ENCODE measurements at regions not wholly inside any gene's neighbourhood (a gene's known extent, or its start where the extent isn't known, plus 50 kb on each side); places are given as distances from the start of the nearest gene placed in this dataset.
"Not testable (repeated sequence)": the region's sequence is repeated elsewhere in the genome, so short reads cannot be mapped to it uniquely, and the experiment has no call there.

DNA sequence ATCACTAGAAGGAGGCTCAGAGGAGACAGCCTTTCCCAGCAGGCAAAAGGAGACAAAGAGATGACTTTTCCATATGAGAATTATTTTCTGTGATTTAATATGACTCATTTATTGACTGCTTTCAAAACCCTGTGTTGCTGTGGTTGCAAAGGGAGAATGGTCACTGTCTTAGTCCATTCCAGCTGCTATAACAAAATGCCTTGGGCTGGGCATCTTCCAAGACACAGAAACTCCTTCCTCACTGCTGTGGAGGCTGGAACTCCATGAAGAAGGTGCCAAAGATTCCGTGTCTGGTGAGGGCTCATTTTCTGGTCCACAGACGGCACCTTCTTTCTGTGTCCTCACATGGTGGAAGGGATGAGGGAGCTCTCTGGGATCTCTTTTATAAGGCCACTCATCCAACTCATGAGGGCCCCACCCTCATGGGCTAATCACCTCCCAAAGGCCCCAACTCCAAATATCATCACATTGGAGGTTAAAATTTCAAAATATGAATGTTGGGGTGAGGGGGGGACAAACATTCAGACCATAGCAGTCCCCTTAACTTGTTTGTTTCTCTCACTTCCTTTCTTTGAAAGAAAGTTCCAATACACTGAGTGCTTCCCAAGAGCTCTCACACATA is 252.1 kb upstream of the RAB4A start:
- DNase-seq: no peak

DNA sequence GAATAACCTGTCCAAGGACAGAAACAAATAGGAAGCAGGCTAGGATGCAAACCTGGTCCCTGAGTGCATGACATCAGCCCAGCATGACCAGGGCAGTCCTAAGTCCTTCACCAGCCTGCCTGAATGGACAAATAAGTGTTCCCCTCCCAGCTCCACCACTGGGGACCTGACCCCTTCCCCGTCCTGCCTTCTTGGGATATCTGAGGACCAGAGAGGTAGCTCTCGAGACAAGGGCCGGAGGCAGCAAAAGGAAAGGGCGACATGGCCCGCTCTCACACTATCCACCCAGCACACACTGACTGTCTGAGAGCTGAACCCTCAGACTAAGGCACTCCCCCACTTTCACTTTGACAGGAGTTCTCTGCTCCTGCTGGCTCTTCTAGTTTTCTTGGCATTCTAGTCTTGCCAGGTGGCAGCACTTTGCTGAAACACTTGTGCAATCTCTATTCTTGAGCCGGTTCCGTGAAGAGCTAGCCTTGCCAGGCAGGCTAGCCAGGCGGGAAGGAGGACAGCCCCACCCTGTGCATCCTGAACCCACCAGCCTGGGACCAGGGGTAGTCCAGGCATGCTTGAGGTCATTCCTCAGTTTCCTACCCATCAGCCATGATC is 251.1 kb upstream of the RAB4A start:
- no peak for DNase-seq

DNA sequence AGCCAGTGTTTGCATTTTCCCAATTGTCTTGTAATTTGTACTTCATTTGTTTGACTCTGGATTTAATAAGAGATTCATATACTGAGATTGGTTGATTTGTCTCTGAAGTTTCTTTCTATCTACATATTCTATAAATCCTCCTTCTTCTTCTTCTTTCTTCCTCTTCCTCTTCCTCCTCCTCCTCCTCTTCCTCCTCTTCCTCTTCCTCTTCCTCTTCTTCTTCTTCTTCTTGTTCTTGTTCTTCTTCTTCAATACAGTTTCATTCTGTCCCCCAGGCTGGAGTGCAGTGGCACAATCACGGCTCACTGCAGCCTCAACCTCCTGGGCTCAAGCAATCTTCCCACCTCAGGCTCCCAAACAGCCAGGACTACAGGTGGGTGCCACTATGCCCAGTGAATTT is 249.9 kb upstream of the RAB4A start:
- DNase-seq: not testable (repeated sequence)

DNA sequence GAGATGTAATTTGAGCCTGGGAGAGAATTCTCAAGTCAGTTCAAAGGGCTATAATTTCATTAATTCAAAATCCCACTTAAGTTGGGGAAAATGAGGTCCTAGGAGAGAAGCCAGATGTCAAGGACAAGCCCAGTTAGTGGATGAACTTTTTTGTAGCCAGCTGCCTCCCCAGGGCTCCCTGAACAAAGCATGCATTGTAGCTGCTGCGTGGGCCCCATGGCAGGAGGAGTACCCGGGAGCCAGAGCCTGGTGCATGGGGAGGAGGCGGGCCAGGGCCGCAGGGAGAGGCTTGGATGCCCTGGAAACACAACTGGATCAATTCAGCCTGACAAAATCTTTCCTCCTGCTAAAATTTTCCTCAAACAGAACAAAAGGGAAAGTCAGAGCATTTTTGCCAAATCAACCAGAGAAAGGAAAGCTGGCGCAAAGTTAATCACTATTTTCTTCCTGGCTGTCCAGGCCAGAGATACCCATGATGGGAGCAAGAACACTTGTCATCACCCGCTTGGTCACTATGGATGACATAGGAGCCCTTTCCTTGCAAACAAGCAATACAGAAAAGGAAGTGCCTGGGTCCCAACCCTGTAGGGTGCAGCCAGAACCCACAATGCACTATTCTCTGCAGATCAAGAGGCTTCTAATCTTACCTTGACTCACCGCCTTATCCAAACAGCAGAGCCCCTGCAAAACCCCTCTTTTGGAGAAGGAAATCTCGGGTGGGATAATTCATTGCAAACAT is 248.1 kb upstream of the RAB4A start:
- DNase-seq: no peak

DNA sequence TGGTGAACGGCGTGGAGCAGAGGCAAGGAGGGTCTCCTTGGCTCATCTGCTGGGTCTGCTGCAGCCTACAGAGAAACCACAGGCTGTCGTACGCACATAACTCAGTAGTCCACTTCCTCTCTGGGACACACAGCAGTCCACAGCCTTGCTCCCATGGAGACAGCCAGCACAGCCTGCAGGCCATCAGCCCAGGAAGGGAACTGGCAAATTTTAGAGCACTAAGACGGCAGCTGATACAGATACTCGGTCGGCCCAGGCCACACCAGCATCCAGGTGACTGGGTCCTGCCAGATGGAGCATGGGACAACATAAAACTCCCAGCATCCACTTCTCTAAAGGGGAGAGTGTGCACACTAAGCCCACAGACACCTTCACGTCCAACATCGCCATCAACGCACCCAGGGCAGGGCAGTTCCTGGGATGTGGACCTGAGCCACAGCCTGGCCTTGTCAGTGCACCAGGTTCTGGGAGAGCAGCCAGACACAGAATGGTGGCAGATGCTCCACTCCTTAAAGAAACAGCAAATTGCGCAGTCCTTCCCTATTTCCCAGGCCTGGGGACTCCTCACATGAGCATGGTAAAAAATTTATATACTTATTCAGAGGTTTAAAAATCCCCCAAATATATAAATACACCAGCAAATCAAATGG is 247.1 kb upstream of the RAB4A start:
- no peak for DNase-seq

DNA sequence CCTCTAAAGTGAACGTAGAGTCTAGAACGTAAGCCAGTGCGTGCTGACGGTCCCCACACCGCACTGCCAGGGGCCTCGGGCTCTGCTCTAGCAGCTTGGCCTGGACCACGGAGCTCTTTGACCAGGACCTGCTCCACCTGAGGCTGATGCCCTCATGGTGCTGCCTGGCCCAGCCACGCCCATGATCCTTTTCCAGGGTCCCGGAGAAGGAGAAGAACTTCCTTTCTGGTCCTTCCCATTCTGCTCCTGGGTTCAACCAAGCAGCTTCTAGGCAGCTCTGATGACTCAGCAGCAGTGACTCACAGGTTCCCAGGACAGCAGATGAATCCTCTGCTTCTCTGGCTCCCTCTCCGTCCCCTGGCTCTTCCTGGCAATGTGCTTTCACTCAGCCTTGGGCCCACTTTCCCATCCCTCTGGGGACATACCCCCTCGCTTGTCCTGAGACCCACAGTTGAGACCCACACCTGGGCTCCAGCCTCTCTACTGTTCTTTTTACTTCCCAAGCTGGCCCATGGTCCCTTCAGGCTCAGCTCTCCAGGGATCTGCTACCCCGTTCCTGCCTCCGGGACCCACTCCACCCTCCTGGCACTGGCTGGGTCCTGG is 246.3 kb upstream of the RAB4A start:
- no peak for DNase-seq

DNA sequence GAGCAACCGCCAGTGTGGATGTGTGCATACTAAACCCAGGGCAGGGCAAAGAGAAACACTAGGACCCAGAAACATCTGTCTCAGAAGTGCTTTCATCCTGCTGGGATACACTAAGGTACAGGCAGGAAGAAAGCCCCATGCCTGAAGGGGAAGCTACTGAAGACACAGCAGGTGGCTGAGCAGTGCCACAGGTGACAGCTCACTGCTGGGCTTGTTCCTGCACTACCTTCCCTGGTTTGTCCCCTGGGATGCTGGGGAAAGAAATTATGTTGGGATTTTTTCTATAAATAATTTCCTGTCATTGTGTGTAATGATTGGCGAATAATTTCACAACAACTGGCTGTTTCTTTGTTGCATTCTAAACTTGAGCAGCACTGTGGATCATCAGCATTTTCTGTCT is 245.3 kb upstream of the RAB4A start:
- no peak for DNase-seq

DNA sequence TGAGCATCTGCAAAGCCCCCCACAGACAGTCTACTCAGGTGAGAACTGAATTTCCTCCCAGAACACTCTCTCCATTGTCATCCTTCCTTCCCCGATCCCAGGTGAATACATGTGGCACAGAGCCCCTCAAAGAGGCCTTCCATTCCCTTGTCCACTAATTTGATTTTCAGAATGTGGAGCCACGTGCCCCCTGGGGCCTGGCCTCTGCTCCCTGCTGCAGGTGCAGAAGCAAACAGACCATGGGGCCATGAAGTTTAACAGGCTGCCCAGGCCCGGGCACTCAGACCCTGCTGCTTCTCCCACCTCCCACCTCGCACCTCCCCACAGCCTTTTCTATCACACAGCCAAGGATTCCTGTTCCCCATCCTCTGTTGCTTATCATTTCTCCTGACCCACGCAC is 243.8 kb upstream of the RAB4A start:
- no peak for DNase-seq

DNA sequence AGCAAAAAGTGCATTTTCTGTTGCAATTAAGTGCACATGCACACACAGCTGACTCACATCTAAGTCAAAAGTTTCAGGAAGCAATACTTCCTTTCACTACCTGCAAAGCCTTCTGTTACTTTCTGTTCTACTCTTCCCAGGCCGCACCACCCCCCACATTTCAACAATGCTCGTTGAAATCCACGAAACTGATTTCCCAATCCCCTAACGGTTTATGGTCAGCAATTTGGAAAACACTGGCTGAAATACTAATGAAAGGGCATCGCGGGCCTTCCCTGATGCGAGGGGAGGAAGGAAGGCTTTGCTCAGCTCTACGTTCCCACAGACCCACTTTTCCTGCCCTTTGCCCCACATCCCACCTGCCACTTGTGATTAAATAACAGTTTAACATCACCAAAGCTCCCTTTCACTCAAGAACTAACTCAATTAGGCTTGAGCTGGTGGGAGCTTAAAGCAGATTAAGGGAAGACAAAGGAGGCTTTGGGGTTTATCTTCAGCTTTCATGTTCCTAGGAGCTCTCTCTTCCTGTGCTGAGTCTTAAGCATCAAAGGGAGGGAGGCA is 243.2 kb upstream of the RAB4A start:
- no peak for DNase-seq

DNA sequence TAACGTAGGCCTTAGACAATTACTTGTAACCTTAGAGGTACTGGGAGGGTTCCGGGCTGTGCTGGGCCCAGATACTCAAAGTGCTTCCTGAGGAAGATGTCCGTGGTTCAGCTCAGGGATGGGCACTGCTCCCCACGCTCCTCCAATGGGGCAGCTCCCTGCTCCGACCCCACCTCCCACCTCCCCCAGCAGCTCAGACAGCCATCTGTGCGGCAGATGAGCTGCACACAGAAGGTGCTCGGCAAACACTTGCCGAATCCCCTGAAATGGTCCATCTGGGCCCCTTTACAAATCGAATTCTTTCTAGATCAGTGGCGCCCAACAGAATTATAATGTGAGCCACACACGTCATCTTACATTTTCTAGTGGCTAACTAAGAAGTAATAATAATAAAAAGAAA is 242.4 kb upstream of the RAB4A start:
- DNase-seq: no peak

DNA sequence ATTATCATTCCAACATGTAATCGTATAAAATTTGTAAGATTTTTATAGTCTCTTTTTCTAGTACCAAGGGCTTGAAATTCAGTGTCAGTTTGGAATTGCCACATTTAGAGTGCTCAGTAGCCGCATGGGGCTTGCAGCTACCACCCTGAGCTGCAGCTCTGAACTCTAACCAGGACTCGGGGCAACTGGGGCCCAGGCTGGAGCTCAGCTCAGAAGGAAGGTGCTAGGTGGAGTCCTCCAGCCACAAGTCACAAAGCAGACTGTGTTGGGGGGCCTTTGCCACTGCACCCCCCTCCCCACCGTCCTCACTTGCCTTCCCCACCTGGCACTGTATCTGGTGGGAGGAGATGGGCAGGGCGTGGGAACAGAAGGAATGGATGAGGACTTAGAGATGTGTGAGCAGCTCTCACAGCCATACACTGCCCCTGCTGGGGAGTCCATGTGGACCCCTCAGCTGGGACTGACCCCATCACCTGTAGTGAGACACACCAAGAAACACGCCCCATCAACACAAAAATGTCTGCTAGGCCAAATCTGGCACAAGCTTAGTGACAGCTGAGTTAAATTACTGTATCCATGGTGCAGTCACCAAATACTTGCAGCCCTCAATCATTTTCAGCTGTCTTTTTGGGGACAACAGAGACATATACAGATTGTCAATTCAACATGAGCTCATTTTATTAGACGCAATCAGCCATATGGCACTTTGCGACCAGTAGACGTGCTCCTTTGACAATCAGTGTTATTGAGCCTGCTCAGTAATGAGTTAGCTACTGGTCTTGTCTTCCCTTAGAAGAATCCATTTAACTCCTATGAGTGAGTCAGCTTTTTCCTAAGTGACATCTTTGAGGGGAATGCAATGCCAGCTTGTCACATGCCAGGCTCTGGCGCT is 241.7 kb upstream of the RAB4A start:
- DNase-seq: no peak

DNA sequence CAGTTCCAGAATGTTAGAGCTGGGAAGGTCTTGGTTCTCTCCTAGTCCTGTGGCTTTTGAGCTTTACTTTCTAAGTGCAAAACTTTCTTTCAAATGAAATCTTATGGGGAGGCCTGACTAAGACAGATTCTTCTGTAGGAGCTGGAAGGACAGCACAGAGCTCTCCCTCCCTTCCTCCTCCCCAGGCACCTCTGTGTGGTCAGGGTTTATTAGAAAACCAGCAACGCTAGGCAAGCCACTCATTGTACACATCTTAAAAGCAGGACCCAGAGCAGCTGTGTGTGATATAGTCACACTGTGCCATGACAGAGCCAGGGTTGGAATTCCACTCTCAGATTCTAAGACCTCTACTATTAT is 241.1 kb upstream of the RAB4A start:
- DNase-seq: no peak

DNA sequence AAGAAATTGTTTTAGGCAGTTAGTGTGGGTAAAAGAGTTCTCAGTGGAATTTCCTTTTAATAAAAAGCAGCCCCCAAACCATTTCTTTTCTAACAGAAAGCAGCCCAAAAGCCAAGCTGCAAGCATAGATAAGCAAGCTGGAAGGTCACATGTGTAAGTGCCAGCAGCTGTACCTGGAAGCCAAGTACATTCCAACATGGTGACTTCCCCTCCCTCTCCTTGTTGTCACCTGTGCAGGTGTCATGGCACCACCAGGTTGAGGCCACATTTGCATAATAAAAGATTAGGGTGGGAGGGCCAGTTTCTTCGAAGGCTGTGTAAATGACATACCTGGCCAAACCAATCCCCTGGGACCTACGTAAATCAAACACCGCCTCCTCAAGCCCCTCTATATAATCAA is 240.3 kb upstream of the RAB4A start:
- no peak for DNase-seq

DNA sequence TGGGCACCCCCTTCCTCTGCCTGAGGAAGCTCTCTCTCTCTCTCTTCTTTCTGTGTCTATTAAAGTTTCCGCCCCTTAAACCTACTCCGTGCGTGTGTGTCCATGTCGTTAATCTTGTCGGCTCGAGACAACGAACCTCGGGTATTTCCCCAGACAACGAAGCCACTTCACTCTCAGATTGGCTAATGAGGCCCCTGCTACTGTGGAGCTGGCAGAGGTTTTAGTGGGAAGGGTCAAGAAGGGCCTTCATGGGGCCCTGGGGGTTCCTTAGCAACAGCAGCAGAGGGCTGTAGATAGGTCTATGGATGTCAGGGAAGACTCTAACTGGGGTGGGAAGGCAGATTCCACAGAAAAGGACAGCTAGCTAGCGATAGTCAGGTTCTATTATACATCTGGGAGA is 239.8 kb upstream of the RAB4A start:
- no peak for DNase-seq

DNA sequence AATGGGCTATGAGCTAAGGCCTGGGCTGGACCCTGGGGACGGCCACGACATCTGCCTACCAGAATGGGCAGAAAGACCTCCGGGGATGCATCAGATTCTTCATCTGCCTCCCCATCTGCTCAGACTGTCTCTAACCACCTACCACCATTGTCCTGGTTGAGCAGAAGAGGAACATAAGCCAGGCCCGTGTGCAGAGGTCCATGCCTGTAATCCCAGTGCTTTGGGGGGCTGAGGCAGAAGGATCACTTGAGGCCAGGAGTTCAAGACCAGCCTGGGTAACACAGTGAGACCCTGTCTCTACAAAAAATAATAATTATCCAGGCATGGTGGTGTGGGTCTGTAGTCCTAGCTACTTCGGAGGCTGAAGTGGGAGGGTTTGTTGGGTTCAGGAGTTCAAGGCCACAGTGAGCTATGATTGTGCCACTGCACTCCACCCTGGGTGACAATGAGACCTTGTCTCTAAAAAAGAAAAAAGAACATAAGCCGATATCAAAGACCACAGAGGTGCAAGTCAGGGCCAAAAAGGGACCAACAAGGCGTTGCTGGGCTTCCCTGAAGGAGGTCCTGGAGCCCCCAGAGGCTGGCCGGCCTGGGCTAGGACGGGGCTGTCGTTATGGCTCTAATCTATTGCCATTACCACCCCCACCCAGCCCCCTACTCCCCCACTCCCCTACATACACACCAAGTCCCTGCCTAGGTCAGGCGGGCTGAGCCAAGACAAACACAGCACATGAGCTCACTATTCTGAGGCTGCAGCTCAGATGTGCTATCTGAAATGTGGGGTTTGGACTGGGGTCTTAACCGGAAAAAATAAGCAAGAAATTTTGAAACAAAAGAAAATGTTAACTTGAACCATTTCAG is 239.2 kb upstream of the RAB4A start:
- DNase-seq: no peak

DNA sequence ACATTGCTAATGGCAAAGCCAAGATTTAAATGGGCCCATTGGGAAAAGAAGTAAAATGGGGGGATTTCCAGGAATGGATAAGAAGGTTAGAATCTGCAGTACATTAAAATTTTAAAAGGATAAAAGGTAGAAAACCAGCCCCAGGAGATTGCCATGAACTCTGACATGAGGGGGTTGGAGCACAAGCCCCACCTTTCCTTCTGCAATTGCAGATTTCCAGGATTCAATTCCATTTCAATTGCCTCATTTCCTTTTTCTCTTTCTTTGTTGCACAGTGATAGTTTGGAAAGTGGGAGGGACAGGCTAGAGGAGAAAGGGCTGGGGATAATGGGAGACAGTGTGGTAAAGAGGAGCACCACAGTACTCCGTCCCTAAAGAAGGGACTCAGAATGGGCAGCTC is 238.5 kb upstream of the RAB4A start:
- no peak for DNase-seq

DNA sequence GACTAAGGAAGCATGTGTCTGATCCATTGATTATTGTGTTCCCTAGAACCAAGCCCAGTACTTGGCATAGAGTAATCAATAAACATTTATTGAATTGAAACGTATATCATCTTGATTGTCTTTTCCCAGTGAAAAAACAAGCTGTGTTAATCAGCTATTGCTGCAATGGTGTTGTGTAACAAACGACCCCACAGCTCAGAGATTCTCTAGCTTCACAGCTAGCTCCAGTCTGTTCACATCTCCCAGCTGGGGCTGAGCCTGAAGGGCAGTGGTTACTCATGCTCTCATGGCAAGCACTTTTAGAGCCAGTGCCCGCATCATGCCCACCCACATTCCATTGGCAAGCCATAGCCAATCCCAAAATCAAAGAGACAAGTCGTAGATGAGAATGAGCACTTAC is 237.4 kb upstream of the RAB4A start:
- no peak for DNase-seq

DNA sequence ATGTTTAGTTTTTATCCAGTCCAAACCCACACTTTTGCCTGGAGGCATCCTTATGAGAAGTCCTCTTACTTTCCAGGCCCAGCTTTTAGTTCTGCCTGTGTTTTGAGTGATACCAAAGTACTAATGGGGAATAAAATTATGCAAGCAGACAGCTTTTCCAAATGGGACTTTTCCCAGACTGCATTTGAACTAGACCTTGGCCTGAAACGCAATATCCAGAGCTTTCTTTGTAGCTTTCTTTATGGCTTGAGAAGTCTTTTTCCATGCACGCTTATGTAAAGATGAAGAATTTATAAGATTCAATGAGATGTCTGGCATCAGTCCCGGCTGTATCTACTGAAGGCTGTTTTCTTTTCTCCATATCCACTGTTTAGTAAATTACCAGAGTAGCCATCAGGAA is 236.6 kb upstream of the RAB4A start:
- no peak for DNase-seq

DNA sequence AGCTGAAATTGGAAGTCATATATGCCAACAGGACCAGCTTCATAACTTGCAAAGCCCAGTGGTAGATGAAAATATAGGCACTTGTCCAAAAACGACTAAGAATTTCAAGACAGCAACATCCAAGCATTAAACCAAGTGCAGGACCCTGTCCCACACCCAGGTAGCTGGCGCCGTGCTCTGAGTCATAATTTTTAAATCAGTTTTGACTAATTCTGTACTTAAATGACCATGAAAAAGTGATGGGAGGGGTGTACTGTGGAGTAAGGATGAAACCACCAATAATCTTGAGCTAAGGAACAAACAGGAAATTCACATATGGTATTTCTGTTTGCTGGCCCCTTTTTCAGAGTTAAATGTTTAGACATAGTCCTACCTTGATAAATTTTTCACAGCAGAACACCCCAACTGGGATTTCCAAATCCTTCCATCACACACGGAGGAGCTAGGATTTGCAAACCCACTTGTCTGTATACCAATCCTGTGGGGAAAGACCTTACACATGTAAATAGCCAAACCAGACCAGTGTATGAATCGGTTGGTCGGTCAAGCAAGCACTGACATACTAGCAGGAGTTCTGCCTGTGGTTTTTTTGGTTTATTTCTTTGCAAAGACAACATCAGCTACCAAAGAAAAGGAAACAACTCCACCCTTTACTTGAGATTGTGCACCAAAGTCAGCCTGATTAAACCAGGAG is 235.7 kb upstream of the RAB4A start:
- no peak for DNase-seq

DNA sequence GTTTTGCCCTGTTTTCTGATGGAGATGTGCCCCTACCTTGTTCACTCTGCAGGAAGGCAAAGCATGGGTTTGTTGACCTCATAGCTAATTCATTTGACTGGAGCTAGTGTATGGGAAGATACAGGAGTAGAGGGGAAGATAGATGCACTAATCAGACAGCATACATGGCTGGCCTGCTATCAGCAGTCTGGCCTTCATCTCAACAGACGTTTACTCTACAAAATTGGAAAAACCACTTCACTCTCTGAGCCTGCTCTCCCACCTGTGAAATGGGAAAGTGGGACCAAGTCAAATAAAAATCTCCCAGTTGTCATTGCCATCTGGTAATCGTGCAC is 235.2 kb upstream of the RAB4A start:
- no peak for DNase-seq
